Testis (tissue), 2 donors: ENCODE measurements at regions not wholly inside any gene's neighbourhood (a gene's known extent, or its start where the extent isn't known, plus 50 kb on each side); places are given as distances from the start of the nearest gene placed in this dataset.

ENCODE experiments used
- DNase-seq: peaks from one replicate; pipeline ENCODE4 v3.0.0-alpha.2; 2019
- H3K27ac ChIP-seq, 2 donors: fragments of 200-600 bp; sonication (generic); one replicate each; pipeline ENCODE4 v1.5.1; 2019
- H3K27me3 ChIP-seq: fragments of 200-600 bp; sonication (generic); one replicate; pipeline ENCODE4 v1.5.1; 2019
- H3K36me3 ChIP-seq: fragments of 200-600 bp; sonication (generic); one replicate; pipeline ENCODE4 v1.5.1; 2017; ENCODE audit warnings: low read depth; ENCODE audit errors: missing control alignments
- H3K4me1 ChIP-seq: fragments of 200-600 bp; sonication (generic); one replicate; pipeline ENCODE4 v1.5.1; 2019
- H3K4me3 ChIP-seq, 2 donors: fragments of 200-600 bp; sonication (generic); one replicate each; pipeline ENCODE4 v1.5.1; 2017 to 2019
- H3K9me3 ChIP-seq: fragments of 200-600 bp; sonication (generic); one replicate; pipeline ENCODE4 v1.5.1; 2017
- POLR2A ChIP-seq: fragments of 450-650 bp; IDR thresholded peaks from one replicate; pipeline ENCODE4 v1.6.1; 2017; ENCODE audit warnings: antibody characterized with exemption, mild to moderate bottlenecking, moderate library complexity
- WGBS, 2 donors: methylation state at CpG; one replicate each; pipeline ENCODE4 v1.1.5; 2018; 5-methylcytosine and 5-hydroxymethylcytosine counted together
- intact Hi-C: fragments of 100-400 bp; cut with DNase I; formaldehyde crosslinking; loops from one replicate; pipeline ENCODE4 v1.15.1; 2023; ENCODE audit warnings: low total_unique reads
- TF ChIP-seq, protein P1 (sequence below), 3 experiments: fragments of 450-650 bp in 2 of 3; fragments of 200-600 bp in 1 of 3; sonication (generic) in 1 of 3; IDR thresholded peaks; one replicate each; pipeline ENCODE4 v1.5.1; 2016 to 2019; ENCODE audit warnings: antibody characterized with exemption in 3 of 3, mild to moderate bottlenecking in 2 of 3, moderate library complexity in 1 of 3

DNA sequence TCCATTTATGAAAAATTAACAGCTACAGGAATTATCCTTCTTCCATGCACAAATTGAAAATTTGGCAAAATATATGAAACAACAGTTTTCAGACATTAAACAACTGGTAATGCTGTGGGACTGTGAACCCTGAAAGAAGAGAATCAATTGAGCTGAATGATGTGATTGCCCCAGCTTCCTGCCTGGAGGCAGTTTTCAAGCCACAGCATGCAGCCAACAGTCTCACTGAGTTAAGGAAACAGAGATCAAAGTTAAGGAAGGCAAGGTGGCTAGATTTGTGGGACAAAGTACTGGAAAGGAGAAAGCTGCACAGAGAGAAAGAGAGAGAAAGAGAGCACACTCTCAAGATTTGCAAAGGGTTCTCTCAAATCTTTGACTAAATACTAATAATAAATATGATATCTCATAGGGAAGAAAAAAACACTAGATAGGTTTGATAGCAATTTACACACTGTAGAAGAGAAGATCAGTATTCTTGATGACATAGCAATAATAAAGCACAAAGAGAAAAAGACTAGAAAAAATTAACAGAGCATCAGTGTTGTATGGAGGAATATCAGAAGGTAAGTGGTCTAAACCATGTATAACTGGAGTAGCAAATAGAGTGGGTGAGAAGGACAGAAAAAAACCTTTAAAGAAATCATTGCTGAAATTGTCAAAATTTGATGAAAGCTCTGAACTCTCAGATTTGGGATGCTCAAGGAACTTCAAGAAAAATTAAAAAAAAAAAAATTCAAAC lies 70.1 kb upstream of the CNKSR3 start:
- Histone ChIP-seq H3K27me3 (no peaks in the 10 kb centered on the region), H3K9me3 (no peaks in the 10 kb centered on the region), H3K36me3 (no peaks in the 10 kb centered on the region), H3K4me3 (no peak overlapping the region), H3K4me1 (no peaks in the 10 kb centered on the region), H3K27ac (no peak overlapping the region)
- no peak for TF ChIP-seq POLR2A
- TF ChIP-seq, protein P1, sequence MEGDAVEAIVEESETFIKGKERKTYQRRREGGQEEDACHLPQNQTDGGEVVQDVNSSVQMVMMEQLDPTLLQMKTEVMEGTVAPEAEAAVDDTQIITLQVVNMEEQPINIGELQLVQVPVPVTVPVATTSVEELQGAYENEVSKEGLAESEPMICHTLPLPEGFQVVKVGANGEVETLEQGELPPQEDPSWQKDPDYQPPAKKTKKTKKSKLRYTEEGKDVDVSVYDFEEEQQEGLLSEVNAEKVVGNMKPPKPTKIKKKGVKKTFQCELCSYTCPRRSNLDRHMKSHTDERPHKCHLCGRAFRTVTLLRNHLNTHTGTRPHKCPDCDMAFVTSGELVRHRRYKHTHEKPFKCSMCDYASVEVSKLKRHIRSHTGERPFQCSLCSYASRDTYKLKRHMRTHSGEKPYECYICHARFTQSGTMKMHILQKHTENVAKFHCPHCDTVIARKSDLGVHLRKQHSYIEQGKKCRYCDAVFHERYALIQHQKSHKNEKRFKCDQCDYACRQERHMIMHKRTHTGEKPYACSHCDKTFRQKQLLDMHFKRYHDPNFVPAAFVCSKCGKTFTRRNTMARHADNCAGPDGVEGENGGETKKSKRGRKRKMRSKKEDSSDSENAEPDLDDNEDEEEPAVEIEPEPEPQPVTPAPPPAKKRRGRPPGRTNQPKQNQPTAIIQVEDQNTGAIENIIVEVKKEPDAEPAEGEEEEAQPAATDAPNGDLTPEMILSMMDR (IDR thresholded peaks at IDR 0.05): no peak
- intact Hi-C loops: no loop called here
- no peak for DNase-seq

DNA sequence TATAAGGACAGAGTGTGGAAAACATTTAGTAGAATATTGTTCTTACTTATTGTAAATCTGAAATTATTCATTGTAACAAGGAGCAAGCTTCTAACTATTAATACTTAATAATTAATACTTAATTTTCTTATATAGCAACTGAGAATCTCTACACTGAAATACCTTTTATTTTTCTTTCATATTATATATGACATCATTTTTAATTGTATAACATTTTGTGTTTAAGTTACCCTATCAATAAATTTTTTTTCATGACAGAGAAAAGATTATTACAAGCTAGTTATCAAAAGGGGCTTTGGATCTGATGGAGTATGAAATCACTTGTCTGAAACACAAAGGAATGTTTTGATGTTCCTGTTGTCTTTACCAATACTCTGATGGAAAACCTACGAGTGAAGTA lies 72.2 kb upstream of the CNKSR3 start:
- Histone ChIP-seq H3K4me3 (no peak overlapping the region), H3K27ac (no peak overlapping the region), H3K4me1 (no peaks in the 10 kb centered on the region), H3K9me3 (no peaks in the 10 kb centered on the region), H3K27me3 (no peaks in the 10 kb centered on the region), H3K36me3 (no peaks in the 10 kb centered on the region)
- DNase-seq: no peak
- 45 to 73% methylated on average over 1 of the region's 1 CpG for WGBS, 2 donors
- TF ChIP-seq, protein P1 (IDR thresholded peaks at IDR 0.05): no peak
- TF ChIP-seq POLR2A: no peak
- intact Hi-C loops: no loop called here

DNA sequence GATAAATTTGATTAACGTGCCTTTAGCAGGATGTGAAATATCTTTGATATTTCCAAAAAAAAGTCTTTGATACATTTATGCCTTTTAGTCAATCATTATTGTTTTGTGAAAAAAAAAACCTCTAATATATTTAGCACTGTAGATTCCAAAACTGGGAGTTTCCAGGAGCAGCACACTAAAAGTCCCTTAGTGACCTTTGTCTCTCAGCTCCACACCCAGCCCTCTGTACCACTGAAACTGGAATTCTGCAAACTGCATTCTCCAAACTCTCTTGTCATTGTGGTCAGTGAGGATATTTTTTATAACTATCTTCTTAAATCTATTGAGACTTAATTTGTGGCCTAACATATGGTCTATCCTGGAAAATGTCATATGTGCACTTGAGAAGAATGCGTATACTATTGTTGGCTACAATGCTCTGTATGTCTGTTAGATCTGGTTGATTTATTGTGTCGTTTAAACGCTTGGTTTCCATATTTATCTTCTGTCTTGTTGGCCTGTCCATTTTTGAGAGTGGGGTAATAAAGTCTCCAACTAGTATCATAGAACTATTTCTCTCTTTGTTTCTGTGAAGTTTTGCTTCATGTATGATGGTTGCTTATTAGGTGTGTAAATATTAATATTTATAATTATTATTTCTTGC lies 73.2 kb upstream of the CNKSR3 start:
- no peaks in the 10 kb centered on the region for H3K4me1 ChIP-seq
- no peaks in the 10 kb centered on the region for H3K9me3 ChIP-seq
- H3K27ac ChIP-seq: no peak overlapping the region
- H3K36me3 ChIP-seq: no peaks in the 10 kb centered on the region
- TF ChIP-seq, protein P1 (IDR thresholded peaks at IDR 0.05): no peak
- no peak for TF ChIP-seq POLR2A
- no peak overlapping the region for H3K4me3 ChIP-seq
- H3K27me3 ChIP-seq: no peaks in the 10 kb centered on the region
- WGBS, 2 donors: 90 to 93% methylated on average over 4 of the region's 4 CpGs
- no peak for DNase-seq
- intact Hi-C loops: no loop called here

DNA sequence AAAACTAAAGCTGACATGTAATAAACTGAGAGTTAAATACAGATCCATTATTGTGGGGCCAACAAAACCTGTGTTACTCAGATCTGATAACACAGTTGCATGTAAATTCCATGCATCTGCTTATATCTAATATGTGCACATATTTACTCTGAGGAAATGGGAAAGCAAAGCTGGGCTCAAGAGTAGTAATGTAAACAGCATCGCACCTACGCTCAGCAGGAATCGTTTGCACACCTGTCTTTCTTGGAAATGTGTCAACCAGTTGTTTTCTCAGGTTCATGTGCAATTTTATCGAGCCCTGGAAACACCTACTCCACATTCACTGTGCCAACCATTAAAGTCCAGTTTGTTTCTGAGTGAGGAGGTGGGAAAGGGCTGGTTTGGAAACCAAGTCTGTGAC lies 80.3 kb upstream of the CNKSR3 start:
- Histone ChIP-seq H3K4me3 (no peak overlapping the region), H3K9me3 (no peaks in the 10 kb centered on the region), H3K36me3 (no peaks in the 10 kb centered on the region), H3K27ac (no peak overlapping the region), H3K27me3 (no peaks in the 10 kb centered on the region), H3K4me1 (no peaks in the 10 kb centered on the region)
- intact Hi-C loops: no loop called here
- no peak for DNase-seq
- no peak for TF ChIP-seq POLR2A
- TF ChIP-seq, protein P1 (IDR thresholded peaks at IDR 0.05): no peak
- 84 to 91% methylated on average over 4 of the region's 4 CpGs for WGBS, 2 donors

DNA sequence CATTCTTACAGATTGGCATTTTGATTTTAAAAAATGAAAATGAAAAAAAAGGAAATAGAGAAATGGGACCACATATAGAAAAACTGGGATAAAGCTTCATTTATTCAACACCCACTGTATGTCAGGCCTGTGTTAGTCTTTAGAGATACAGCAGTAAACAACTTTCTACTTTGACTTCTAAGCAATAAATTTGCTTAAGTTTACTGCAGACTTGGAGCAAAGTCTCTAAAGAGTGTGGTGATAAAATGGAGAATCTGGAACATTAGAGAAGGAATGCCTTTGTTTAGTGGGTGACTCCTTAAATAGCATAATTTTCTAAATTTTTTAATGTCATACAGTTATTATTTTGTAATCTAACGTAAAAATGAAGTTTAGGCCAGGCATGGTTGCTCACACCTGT lies 80.7 kb upstream of the CNKSR3 start:
- H3K4me1 ChIP-seq: no peaks in the 10 kb centered on the region
- WGBS, 2 donors: 79 to 93% methylated on average over 1 of the region's 1 CpG
- no peak for DNase-seq
- no peak overlapping the region for H3K4me3 ChIP-seq
- H3K9me3 ChIP-seq: no peaks in the 10 kb centered on the region
- no peaks in the 10 kb centered on the region for H3K27me3 ChIP-seq
- TF ChIP-seq POLR2A: no peak
- TF ChIP-seq, protein P1 (IDR thresholded peaks at IDR 0.05): no peak
- no peak overlapping the region for H3K27ac ChIP-seq
- H3K36me3 ChIP-seq: no peaks in the 10 kb centered on the region
- intact Hi-C loops: no loop called here
